Endothelial cell of umbilical vein (primary cell): ENCODE measurements at regions not wholly inside any gene's neighbourhood (a gene's known extent, or its start where the extent isn't known, plus 50 kb on each side); places are given as distances from the start of the nearest gene placed in this dataset.
"Not testable (repeated sequence)": the region's sequence is repeated elsewhere in the genome, so short reads cannot be mapped to it uniquely, and the experiment has no call there.

Source experiments
- BruUV-seq: library from RNA; stranded (reverse); fragments of 400-500 nt; replicated peaks from 2 replicates; lab custom pipeline; 2021; lab: Mats Ljungman, UMichigan
- CTCF ChIA-PET: fragments of 300-600, 350-600 bp; sonication (Branson Sonifier 250); formaldehyde crosslinking; loops from one replicate; lab custom pipeline; 2021; ENCODE audit warnings: antibody characterized with exemption, inconsistent platforms; lab: Charles Lee
- POLR2A ChIA-PET: fragments of 300-600, 350-600 bp; sonication (Branson Sonifier 250); formaldehyde crosslinking; loops from one replicate; lab custom pipeline; 2021; ENCODE audit warnings: antibody characterized with exemption, inconsistent platforms; lab: Charles Lee
- DNase-seq: peaks from one replicate; pipeline ENCODE4 v3.0.0-alpha.2; 2011; ENCODE audit warnings: low read depth, low spot score
- FAIRE-seq: peaks from 2 replicates; lab custom pipeline; 2011; peaks lifted over from hg19 to GRCh38; lab: Jason Lieb, UNC
- H2AFZ ChIP-seq: 2 replicates; pipeline ENCODE4 v1.6.0; 2012; ENCODE audit warnings: low read depth, low read length, control low read depth, inconsistent platforms
- H3K27ac ChIP-seq: 2 replicates; pipeline ENCODE4 v1.5.1; 2011; ENCODE audit warnings: low read depth, mild to moderate bottlenecking, control low read depth, low read length, moderate library complexity; ENCODE audit not compliant: insufficient read depth
- H3K27me3 ChIP-seq, 2 experiments: 2 replicates each; pipeline versions ENCODE4 v1.6.0 to v1.6.1; 2011; ENCODE audit warnings: low read length in 2 of 2, mixed read lengths in 1 of 2; ENCODE audit not compliant: control insufficient read depth in 2 of 2, insufficient read depth in 2 of 2
- H3K36me3 ChIP-seq, 2 experiments: 2 replicates in 1 of 2; 3 replicates in 1 of 2; pipeline ENCODE4 v1.5.1; 2011; ENCODE audit warnings: low read length in 2 of 2, mild to moderate bottlenecking in 1 of 2, moderate library complexity in 1 of 2; ENCODE audit not compliant: control insufficient read depth in 2 of 2, insufficient read depth in 2 of 2; ENCODE audit errors: extremely low read depth in 1 of 2
- H3K4me1 ChIP-seq: 3 replicates; pipeline ENCODE4 v1.5.1; 2011; ENCODE audit warnings: mild to moderate bottlenecking, low read length; ENCODE audit not compliant: control insufficient read depth, insufficient read depth; ENCODE audit errors: extremely low read depth
- H3K4me2 ChIP-seq: 2 replicates; pipeline ENCODE4 v1.6.1; 2011; ENCODE audit warnings: low read length, control low read depth, mixed read lengths; ENCODE audit not compliant: insufficient read depth
- H3K4me3 ChIP-seq, 3 experiments: fragments of 200-600 bp in 1 of 3; sonication (generic), shearing (Covaris generic) in 1 of 3; replicated peaks in 1 of 3; 2 replicates each; pipeline ENCODE4 v1.5.1; 2011 to 2016; ENCODE audit warnings: control low read depth in 3 of 3, low read length in 3 of 3, mild to moderate bottlenecking in 2 of 3, inconsistent platforms in 1 of 3, low read depth in 1 of 3, moderate library complexity in 1 of 3; ENCODE audit not compliant: insufficient read depth in 1 of 3
- H3K79me2 ChIP-seq: 2 replicates; pipeline ENCODE4 v1.6.0; 2012; ENCODE audit warnings: low read length, inconsistent platforms; ENCODE audit not compliant: control insufficient read depth, insufficient read depth
- H3K9ac ChIP-seq: replicated peaks from 2 replicates; pipeline ENCODE3; 2011; ENCODE audit warnings: low read length, control low read depth; ENCODE audit not compliant: insufficient read depth; ENCODE audit errors: extremely low read depth
- H3K9me1 ChIP-seq: replicated peaks from 3 replicates; pipeline ENCODE4 v1.6.0; 2011; ENCODE audit warnings: mild to moderate bottlenecking, low read length; ENCODE audit not compliant: control insufficient read depth, insufficient read depth; ENCODE audit errors: extremely low read depth
- H3K9me3 ChIP-seq: replicated peaks from 2 replicates; pipeline ENCODE4 v1.5.1; 2012; ENCODE audit warnings: low read length, inconsistent platforms; ENCODE audit not compliant: control insufficient read depth, insufficient read depth
- H4K20me1 ChIP-seq: replicated peaks from 2 replicates; pipeline ENCODE3; 2011; ENCODE audit warnings: mild to moderate bottlenecking, low read length; ENCODE audit not compliant: control insufficient read depth, insufficient read depth; ENCODE audit errors: extremely low read depth
- dilution Hi-C: fragments of 300-500 bp; cut with MboI; formaldehyde crosslinking; loops from one replicate; pipeline ENCODE4 v1.15.0; 2019; ENCODE audit warnings: low sequenced_read_pairs; ENCODE audit not compliant: extremely low pct_ligation_motif_present
- intact Hi-C: fragments of 100-400 bp; cut with micrococcal nuclease; formaldehyde crosslinking; loops from one replicate; pipeline ENCODE4 v1.10.0; 2022

DNA sequence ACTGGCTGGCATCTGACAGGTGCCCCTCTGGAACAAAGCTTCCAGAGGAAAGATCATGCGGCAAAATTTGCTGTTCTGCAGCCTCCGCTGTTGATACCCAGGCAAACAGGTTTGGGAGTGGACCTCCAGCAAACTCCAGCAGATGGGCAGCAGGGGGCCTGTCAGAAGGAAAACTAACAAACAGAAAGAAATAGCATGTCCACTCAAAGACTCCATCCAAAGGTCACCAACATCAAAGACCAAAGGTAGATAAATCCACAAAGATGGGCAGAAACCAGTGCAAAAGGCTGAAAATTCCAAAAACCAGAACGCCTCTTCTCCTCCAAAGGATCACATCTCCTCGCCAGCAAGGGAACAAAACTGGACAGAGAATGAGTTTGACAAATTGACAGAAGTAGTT lies 101.3 kb downstream of the HNRNPD start:
- H2AFZ ChIP-seq, H3K4me1 ChIP-seq, intact Hi-C loops, H3K9me1 ChIP-seq, POLR2A ChIA-PET, H3K27me3 ChIP-seq, H3K79me2 ChIP-seq, H3K4me3 ChIP-seq, H3K9me3 ChIP-seq, DNase-seq, H3K36me3 ChIP-seq, H3K9ac ChIP-seq, H3K4me2 ChIP-seq, H3K27ac ChIP-seq, H4K20me1 ChIP-seq, BruUV-seq, FAIRE-seq, dilution Hi-C loops: not testable (repeated sequence)
- CTCF ChIA-PET = interaction anchor here (1.1 to 3.0 kb wide), 2 partner anchors 13 to 1425 kb away, joined by 3 to 9 read pairs; no protein-coding TSS in a partner anchor

DNA sequence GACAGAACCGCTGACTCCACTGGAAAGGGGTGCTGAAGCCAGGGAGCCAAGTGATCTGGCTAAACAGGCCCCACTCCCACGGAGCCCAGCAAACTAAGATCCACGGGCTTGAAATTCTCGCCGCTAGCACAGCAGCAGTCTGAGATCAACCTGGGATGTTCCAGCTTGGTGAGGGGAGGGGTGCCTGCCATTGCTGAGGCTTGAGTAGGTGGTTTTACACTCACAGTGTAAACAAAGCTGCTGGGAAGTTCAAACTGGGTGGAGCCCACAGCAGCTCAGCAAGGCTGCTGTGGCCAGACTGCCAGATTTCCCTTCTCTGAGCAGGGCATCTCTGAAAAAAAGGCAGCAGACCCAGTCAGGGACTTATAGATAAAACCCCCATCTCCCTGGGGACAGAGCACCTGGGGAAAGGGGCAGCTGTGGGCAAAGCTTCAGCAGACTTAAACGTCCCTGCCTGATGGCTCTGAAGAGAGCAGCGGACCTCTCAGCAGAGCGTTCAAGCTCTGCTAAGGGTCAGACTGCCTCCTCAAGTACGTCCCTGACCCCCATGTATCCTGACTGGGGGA lies 101.8 kb downstream of the HNRNPD start:
- POLR2A ChIA-PET, BruUV-seq, intact Hi-C loops, H3K9me3 ChIP-seq, FAIRE-seq, H3K4me2 ChIP-seq, H3K27ac ChIP-seq, H3K79me2 ChIP-seq, H3K9ac ChIP-seq, H4K20me1 ChIP-seq, H3K36me3 ChIP-seq, H2AFZ ChIP-seq, H3K4me1 ChIP-seq, H3K9me1 ChIP-seq, H3K4me3 ChIP-seq, DNase-seq, dilution Hi-C loops, H3K27me3 ChIP-seq: not testable (repeated sequence)
- CTCF ChIA-PET = interaction anchor here (0.9 to 3.0 kb wide), 3 partner anchors 13 to 1426 kb away, joined by 3 to 9 read pairs (median 3); no protein-coding TSS in a partner anchor
